Naive thymus-derived CD4-positive, alpha-beta T cell (primary cell): ENCODE measurements at regions not wholly inside any gene's neighbourhood (a gene's known extent, or its start where the extent isn't known, plus 50 kb on each side); places are given as distances from the start of the nearest gene placed in this dataset.

ENCODE experiments used
- ATAC-seq: fragments of 150-1000 bp; cut with Tn5 transposase; 2 replicates; pipeline ENCODE4 v1.10.0; 2021; ENCODE audit warnings: mild to moderate bottlenecking, moderate library complexity
- CTCF ChIA-PET: fragments of 350-600 bp; sonication (Branson Sonifier 250); formaldehyde crosslinking; loops from one replicate; lab custom pipeline; 2021; ENCODE audit warnings: antibody characterized with exemption; lab: Charles Lee
- POLR2A ChIA-PET: fragments of 350-600 bp; sonication (Branson Sonifier 250); formaldehyde crosslinking; loops from one replicate; lab custom pipeline; 2021; ENCODE audit warnings: antibody characterized with exemption, inconsistent platforms; lab: Charles Lee
- DNase-seq, 9 donors: peaks; one replicate each; pipeline versions ENCODE4 v3.0.0 to v3.0.0-alpha.2; 2020 to 2022; ENCODE audit warnings: mixed read lengths in 1 of 9
- H3K27ac ChIP-seq: one replicate; pipeline ENCODE4 v1.7.0; 2013; ENCODE audit warnings: mild to moderate bottlenecking, low read depth, low read length, moderate library complexity
- H3K27me3 ChIP-seq, 2 donors: one replicate each; pipeline ENCODE4 v1.7.0; 2013; ENCODE audit warnings: low read length in 2 of 2, mild to moderate bottlenecking in 2 of 2, moderate library complexity in 2 of 2; ENCODE audit not compliant: control insufficient read depth in 2 of 2, insufficient read depth in 2 of 2
- H3K36me3 ChIP-seq, 3 experiments: 1 replicate in 2 of 3; 2 replicates in 1 of 3; pipeline ENCODE4 v1.7.0; 2013; ENCODE audit warnings: low read length in 3 of 3, mild to moderate bottlenecking in 3 of 3, moderate library complexity in 1 of 3; ENCODE audit not compliant: insufficient read depth in 3 of 3, control insufficient read depth in 2 of 3
- H3K4me1 ChIP-seq, 2 donors: one replicate each; pipeline ENCODE4 v1.7.0; 2013; ENCODE audit warnings: low read length in 2 of 2, mild to moderate bottlenecking in 2 of 2, moderate library complexity in 1 of 2; ENCODE audit not compliant: control insufficient read depth in 2 of 2, insufficient read depth in 2 of 2
- H3K4me3 ChIP-seq: 2 replicates; pipeline ENCODE4 v1.7.0; 2013; ENCODE audit warnings: mild to moderate bottlenecking, low read length
- H3K9me3 ChIP-seq, 3 experiments: 1 replicate in 2 of 3; 2 replicates in 1 of 3; pipeline ENCODE4 v1.7.0; 2013; ENCODE audit warnings: low read length in 3 of 3; ENCODE audit not compliant: control insufficient read depth in 2 of 3
- H3K27ac Mint-ChIP-seq, 9 donors: one replicate each; pipeline ENCODE4 v1.8.0; 2020 to 2022; ENCODE audit warnings: mixed read lengths in 9 of 9, mild to moderate bottlenecking in 8 of 9, moderate library complexity in 5 of 9, inconsistent platforms in 2 of 9
- H3K27me3 Mint-ChIP-seq, 5 donors: one replicate each; pipeline ENCODE4 v1.8.0; 2021 to 2022; ENCODE audit warnings: mixed read lengths in 5 of 5, mild to moderate bottlenecking in 1 of 5
- H3K36me3 Mint-ChIP-seq, 5 donors: one replicate each; pipeline ENCODE4 v1.8.0; 2020 to 2022; ENCODE audit warnings: mixed read lengths in 5 of 5, mild to moderate bottlenecking in 3 of 5, inconsistent platforms in 1 of 5
- H3K4me1 Mint-ChIP-seq, 7 donors: one replicate each; pipeline ENCODE4 v1.8.0; 2020 to 2022; ENCODE audit warnings: mixed read lengths in 7 of 7, mild to moderate bottlenecking in 3 of 7, inconsistent platforms in 1 of 7
- H3K4me3 Mint-ChIP-seq, 10 donors: one replicate each; pipeline ENCODE4 v1.8.0; 2020 to 2022; ENCODE audit warnings: mild to moderate bottlenecking in 10 of 10, mixed read lengths in 10 of 10, moderate library complexity in 6 of 10, inconsistent platforms in 2 of 10
- H3K9me3 Mint-ChIP-seq, 11 donors: one replicate each; pipeline ENCODE4 v1.8.0; 2020 to 2022; ENCODE audit warnings: mixed read lengths in 11 of 11, mild to moderate bottlenecking in 4 of 11, inconsistent platforms in 1 of 11, moderate library complexity in 1 of 11
- intact Hi-C, 2 donors: fragments of 100-400 bp; cut with micrococcal nuclease; formaldehyde crosslinking; loops; one replicate each; pipeline ENCODE4 v1.15.1; 2023

- H3K36me3 ChIP-seq, result no peaks in the 10 kb centered on the region
- Mint-ChIP-seq H3K9me3 (peaks cover 0 to 25% (median 11%) of the 10 kb centered on the region in 11 donors), H3K4me1 (no peaks in the 10 kb centered on the region), H3K27ac (no peak overlapping the region), H3K4me3 (no peak overlapping the region), H3K36me3 (no peaks in the 10 kb centered on the region), H3K27me3 (no peaks in the 10 kb centered on the region)
- no peaks in the 10 kb centered on the region for H3K27me3 ChIP-seq
- POLR2A ChIA-PET, result no interaction called here
- H3K4me3 ChIP-seq, result no peak overlapping the region
- DNase-seq (no peak), ATAC-seq (no peak)
- intact Hi-C loops, result no loop called here
- no peaks in the 10 kb centered on the region for H3K9me3 ChIP-seq
- no peaks in the 10 kb centered on the region for H3K4me1 ChIP-seq
- no peak overlapping the region for H3K27ac ChIP-seq
- CTCF ChIA-PET, result no interaction called here
Measured at GRCh38 chr12:87163122-87163521, 866.1 kb downstream of the C12orf50 start.

DNA sequence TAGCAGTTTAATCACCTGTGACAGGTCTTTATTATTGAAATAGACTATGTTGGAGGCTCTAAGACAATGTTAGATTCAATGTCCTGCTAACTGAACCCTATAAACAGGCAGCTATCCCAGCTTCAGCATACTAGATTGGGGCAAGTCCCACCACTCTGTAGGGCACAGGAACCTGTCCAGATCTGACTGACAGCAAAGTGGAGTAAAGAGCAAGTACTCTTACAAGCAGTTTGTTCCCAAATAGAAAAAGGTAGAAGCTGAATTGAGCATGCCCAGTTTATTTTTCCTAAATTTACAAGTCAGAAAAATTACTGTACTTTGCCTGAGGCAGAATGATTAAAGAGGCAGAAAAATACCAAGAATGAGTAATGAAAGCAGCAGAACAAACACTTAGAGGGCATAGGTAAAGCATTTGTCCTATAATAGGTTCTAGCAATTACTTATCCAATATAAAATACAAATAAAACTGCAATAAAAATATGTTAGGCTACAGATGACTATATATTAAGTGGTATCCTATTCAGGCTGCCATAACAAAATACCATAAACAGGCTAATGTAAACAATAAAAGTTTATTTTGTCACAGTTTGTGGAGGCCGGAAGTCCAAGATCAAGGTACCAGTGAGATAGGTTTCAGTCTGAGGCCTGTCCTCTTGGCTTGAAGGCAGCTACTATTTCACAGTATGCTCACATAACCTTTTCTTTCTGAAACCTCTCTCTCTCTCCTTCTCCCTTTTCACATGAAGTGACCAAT lies 868.2 kb downstream of the C12orf50 start:
- Histone ChIP-seq H3K9me3 (no peaks in the 10 kb centered on the region), H3K4me3 (no peak overlapping the region), H3K27ac (no peak overlapping the region), H3K4me1 (no peaks in the 10 kb centered on the region), H3K27me3 (no peaks in the 10 kb centered on the region), H3K36me3 (no peaks in the 10 kb centered on the region)
- Mint-ChIP-seq H3K4me1 (no peaks in the 10 kb centered on the region), H3K27me3 (no peaks in the 10 kb centered on the region), H3K9me3 (peaks cover 0 to 14% (median 6%) of the 10 kb centered on the region in 11 donors), H3K27ac (no peak overlapping the region), H3K36me3 (no peaks in the 10 kb centered on the region), H3K4me3 (no peak overlapping the region)
- intact Hi-C loops, result no loop called here
- ATAC-seq (no peak), DNase-seq (no peak)
- POLR2A ChIA-PET, result no interaction called here
- CTCF ChIA-PET, result no interaction called here

GRCh38 chr12:87157791-87158190 lies 871.4 kb downstream of the C12orf50 start:
- no peaks in the 10 kb centered on the region for H3K27me3 ChIP-seq
- no peak overlapping the region for H3K27ac Mint-ChIP-seq
- H3K4me3 Mint-ChIP-seq, result no peak overlapping the region
- intact Hi-C loops, result no loop called here
- H3K9me3 ChIP-seq, result no peaks in the 10 kb centered on the region
- no peak overlapping the region for H3K4me3 ChIP-seq
- DNase-seq (no peak), ATAC-seq (no peak)
- H3K27me3 Mint-ChIP-seq, result no peaks in the 10 kb centered on the region
- POLR2A ChIA-PET, result no interaction called here
- no peaks in the 10 kb centered on the region for H3K4me1 ChIP-seq
- CTCF ChIA-PET, result no interaction called here
- no peak overlapping the region for H3K27ac ChIP-seq
- peaks cover 0 to 11% (median 0%) of the 10 kb centered on the region in 11 donors for H3K9me3 Mint-ChIP-seq
- H3K4me1 Mint-ChIP-seq, result no peaks in the 10 kb centered on the region
- no peaks in the 10 kb centered on the region for H3K36me3 Mint-ChIP-seq
- H3K36me3 ChIP-seq, result no peaks in the 10 kb centered on the region

- no peaks in the 10 kb centered on the region for H3K4me1 Mint-ChIP-seq
- DNase-seq, result no peak
Measured at GRCh38 chr12:87155621-87156020, 873.6 kb downstream of the C12orf50 start.

DNA sequence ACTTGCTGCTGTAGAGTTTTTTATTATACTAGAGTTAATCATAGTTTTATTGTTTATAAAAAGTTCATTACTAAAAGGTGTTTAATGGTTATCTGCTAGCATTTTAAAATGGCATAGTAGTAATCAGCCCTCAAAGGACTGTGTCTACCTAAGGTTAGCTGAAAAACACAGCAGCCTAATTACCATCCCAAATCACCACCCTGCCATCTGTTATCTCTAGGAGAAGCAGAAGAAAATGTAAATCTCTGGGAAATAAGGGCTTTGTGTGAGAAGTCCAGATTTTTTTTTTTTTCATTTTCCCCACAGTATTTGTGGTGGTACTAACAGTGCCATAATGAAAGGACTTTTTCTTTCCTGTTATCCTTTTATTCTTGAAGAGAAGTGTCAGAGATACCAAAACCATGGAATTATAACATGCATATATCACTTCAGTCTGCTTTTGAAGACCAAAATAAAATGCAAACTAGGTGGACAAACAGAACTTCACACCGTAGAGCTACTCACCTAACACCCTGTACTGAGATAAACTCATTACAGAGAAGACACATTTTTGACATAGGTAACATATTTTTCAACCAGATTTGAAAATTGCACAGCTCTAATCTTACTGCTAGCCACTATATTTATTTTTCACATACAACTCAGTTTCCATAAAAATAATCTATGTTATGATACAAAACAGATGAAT lies 876.2 kb downstream of the C12orf50 start:
- no peaks in the 10 kb centered on the region for H3K9me3 ChIP-seq
- no peaks in the 10 kb centered on the region for H3K4me1 ChIP-seq
- CTCF ChIA-PET, result no interaction called here
- H3K9me3 Mint-ChIP-seq, result peaks cover 0 to 20% (median 7%) of the 10 kb centered on the region in 11 donors
- no peaks in the 10 kb centered on the region for H3K36me3 ChIP-seq
- no peaks in the 10 kb centered on the region for H3K36me3 Mint-ChIP-seq
- no peak overlapping the region for H3K4me3 ChIP-seq
- H3K4me3 Mint-ChIP-seq, result no peak overlapping the region
- no peaks in the 10 kb centered on the region for H3K4me1 Mint-ChIP-seq
- no peak overlapping the region for H3K27ac ChIP-seq
- POLR2A ChIA-PET, result no interaction called here
- H3K27me3 ChIP-seq, result no peaks in the 10 kb centered on the region
- intact Hi-C loops, result no loop called here
- no peak for DNase-seq
- no peak for ATAC-seq
- no peak overlapping the region for H3K27ac Mint-ChIP-seq
- H3K27me3 Mint-ChIP-seq, result no peaks in the 10 kb centered on the region

More at GRCh38 chr12:87155621-87156020, 873.6 kb downstream of the C12orf50 start:
- Mint-ChIP-seq H3K4me3 (no peak overlapping the region), H3K36me3 (no peaks in the 10 kb centered on the region), H3K27me3 (no peaks in the 10 kb centered on the region), H3K9me3 (peaks cover 0 to 11% (median 1%) of the 10 kb centered on the region in 11 donors), H3K27ac (no peak overlapping the region)
- ChIA-PET POLR2A (no interaction called here), CTCF (no interaction called here)
- intact Hi-C loops, result no loop called here
- Histone ChIP-seq H3K4me3 (no peak overlapping the region), H3K27me3 (no peaks in the 10 kb centered on the region), H3K9me3 (no peaks in the 10 kb centered on the region), H3K4me1 (no peaks in the 10 kb centered on the region), H3K36me3 (no peaks in the 10 kb centered on the region), H3K27ac (no peak overlapping the region)
- ATAC-seq, result no peak

GRCh38 chr12:87152075-87152474 lies 877.1 kb downstream of the C12orf50 start:
- POLR2A ChIA-PET, result no interaction called here
- Mint-ChIP-seq H3K4me3 (no peak overlapping the region), H3K36me3 (no peaks in the 10 kb centered on the region), H3K9me3 (peaks cover 0 to 20% (median 7%) of the 10 kb centered on the region in 11 donors), H3K27me3 (no peaks in the 10 kb centered on the region), H3K4me1 (no peaks in the 10 kb centered on the region), H3K27ac (no peak overlapping the region)
- intact Hi-C loops, result no loop called here
- no peaks in the 10 kb centered on the region for H3K9me3 ChIP-seq
- H3K27ac ChIP-seq, result no peak overlapping the region
- H3K36me3 ChIP-seq, result no peaks in the 10 kb centered on the region
- H3K4me1 ChIP-seq, result no peaks in the 10 kb centered on the region
- no peaks in the 10 kb centered on the region for H3K27me3 ChIP-seq
- CTCF ChIA-PET, result no interaction called here
- no peak overlapping the region for H3K4me3 ChIP-seq
- ATAC-seq (no peak), DNase-seq (no peak)
